ENCODE measurements at regions not wholly inside any gene's neighbourhood (a gene's known extent, or its start where the extent isn't known, plus 50 kb on each side); places are given as distances from the start of the nearest gene placed in this dataset.

GRCh38 chr16:51876601-51876875 lies 670.4 kb downstream of the TOX3 start:
- H3K27ac Mint-ChIP-seq: no peak overlapping the region
- no peaks in the 10 kb centered on the region for H3K36me3 Mint-ChIP-seq
- DNase-seq (no peak), ATAC-seq (ENCODE audit: low read depth in 2 of 2) (no peak)
- H3K4me1 Mint-ChIP-seq: no peaks in the 10 kb centered on the region
- Histone ChIP-seq H3K27me3 (ENCODE audit: control insufficient read depth, insufficient read depth, low read length) (no peaks in the 10 kb centered on the region), H3K4me3 (ENCODE audit: low read depth, low read length) (no peak overlapping the region), H3K27ac (ENCODE audit: insufficient read depth, low read length, poor library complexity, severe bottlenecking) (no peak overlapping the region), H3K9me3 (ENCODE audit: control insufficient read depth in 2 of 2, low read length in 2 of 2) (no peaks in the 10 kb centered on the region), H3K36me3 (ENCODE audit: control insufficient read depth, insufficient read depth, low read length) (no peaks in the 10 kb centered on the region), H3K4me1 (ENCODE audit: control insufficient read depth, insufficient read depth, low read length, poor library complexity, severe bottlenecking) (no peaks in the 10 kb centered on the region)
- no peak overlapping the region for H3K4me3 Mint-ChIP-seq
- no peaks in the 10 kb centered on the region for H3K27me3 Mint-ChIP-seq
- H3K9me3 Mint-ChIP-seq: peaks cover 0 to 7% (median 4%) of the 10 kb centered on the region in 7 donors

- H3K36me3 Mint-ChIP-seq: no peaks in the 10 kb centered on the region
- H3K9me3 Mint-ChIP-seq: peaks cover 0 to 7% (median 3%) of the 10 kb centered on the region in 7 donors
- no peaks in the 10 kb centered on the region for H3K27me3 Mint-ChIP-seq
- no peaks in the 10 kb centered on the region for H3K4me1 Mint-ChIP-seq
- Histone ChIP-seq H3K4me3 (ENCODE audit: low read depth, low read length) (no peak overlapping the region), H3K36me3 (ENCODE audit: control insufficient read depth, insufficient read depth, low read length) (no peaks in the 10 kb centered on the region), H3K27ac (ENCODE audit: insufficient read depth, low read length, poor library complexity, severe bottlenecking) (no peak overlapping the region), H3K27me3 (ENCODE audit: control insufficient read depth, insufficient read depth, low read length) (no peaks in the 10 kb centered on the region), H3K9me3 (ENCODE audit: control insufficient read depth in 2 of 2, low read length in 2 of 2) (no peaks in the 10 kb centered on the region), H3K4me1 (ENCODE audit: control insufficient read depth, insufficient read depth, low read length, poor library complexity, severe bottlenecking) (no peaks in the 10 kb centered on the region)
- DNase-seq (no peak), ATAC-seq (ENCODE audit: low read depth in 2 of 2) (no peak)
- no peak overlapping the region for H3K27ac Mint-ChIP-seq
- no peak overlapping the region for H3K4me3 Mint-ChIP-seq
These were observed 670.9 kb downstream of the TOX3 start for GRCh38 chr16:51875834-51876600.

GRCh38 chr16:51872524-51872923 lies 674.4 kb downstream of the TOX3 start:
- no peaks in the 10 kb centered on the region for H3K4me1 ChIP-seq (ENCODE audit: control insufficient read depth, insufficient read depth, low read length, poor library complexity, severe bottlenecking)
- H3K36me3 Mint-ChIP-seq: no peaks in the 10 kb centered on the region
- no peaks in the 10 kb centered on the region for H3K4me1 Mint-ChIP-seq
- H3K27me3 ChIP-seq (ENCODE audit: control insufficient read depth, insufficient read depth, low read length): no peaks in the 10 kb centered on the region
- no peak for ATAC-seq (ENCODE audit: low read depth in 2 of 2)
- no peak overlapping the region for H3K27ac ChIP-seq (ENCODE audit: insufficient read depth, low read length, poor library complexity, severe bottlenecking)
- H3K4me3 Mint-ChIP-seq: no peak overlapping the region
- H3K27me3 Mint-ChIP-seq: no peaks in the 10 kb centered on the region
- H3K36me3 ChIP-seq (ENCODE audit: control insufficient read depth, insufficient read depth, low read length): no peaks in the 10 kb centered on the region
- no peaks in the 10 kb centered on the region for H3K9me3 ChIP-seq (ENCODE audit: control insufficient read depth in 2 of 2, low read length in 2 of 2)
- H3K27ac Mint-ChIP-seq: no peak overlapping the region
- no peak overlapping the region for H3K4me3 ChIP-seq (ENCODE audit: low read depth, low read length)
- peaks cover 0 to 12% (median 5%) of the 10 kb centered on the region in 7 donors for H3K9me3 Mint-ChIP-seq
- no peak for DNase-seq

- Histone ChIP-seq H3K4me3 (ENCODE audit: low read depth, low read length) (no peak overlapping the region), H3K4me1 (ENCODE audit: control insufficient read depth, insufficient read depth, low read length, poor library complexity, severe bottlenecking) (no peaks in the 10 kb centered on the region), H3K27ac (ENCODE audit: insufficient read depth, low read length, poor library complexity, severe bottlenecking) (no peak overlapping the region), H3K27me3 (ENCODE audit: control insufficient read depth, insufficient read depth, low read length) (no peaks in the 10 kb centered on the region), H3K36me3 (ENCODE audit: control insufficient read depth, insufficient read depth, low read length) (no peaks in the 10 kb centered on the region), H3K9me3 (ENCODE audit: control insufficient read depth in 2 of 2, low read length in 2 of 2) (no peaks in the 10 kb centered on the region)
- ATAC-seq (ENCODE audit: low read depth in 2 of 2): no peak
- Mint-ChIP-seq H3K9me3 (peaks cover 0 to 11% (median 4%) of the 10 kb centered on the region in 7 donors), H3K27ac (no peak overlapping the region), H3K27me3 (no peaks in the 10 kb centered on the region), H3K36me3 (no peaks in the 10 kb centered on the region), H3K4me1 (no peaks in the 10 kb centered on the region), H3K4me3 (no peak overlapping the region)
- DNase-seq: no peak
These were observed 676.6 kb downstream of the TOX3 start for GRCh38 chr16:51870296-51870854.

GRCh38 chr16:51869176-51869575 lies 677.8 kb downstream of the TOX3 start:
- peaks cover 0 to 11% (median 4%) of the 10 kb centered on the region in 7 donors for H3K9me3 Mint-ChIP-seq
- no peak for ATAC-seq (ENCODE audit: low read depth in 2 of 2)

GRCh38 chr16:51868631-51869030 lies 678.3 kb downstream of the TOX3 start:
- Histone ChIP-seq H3K4me1 (ENCODE audit: control insufficient read depth, insufficient read depth, low read length, poor library complexity, severe bottlenecking) (no peaks in the 10 kb centered on the region), H3K27me3 (ENCODE audit: control insufficient read depth, insufficient read depth, low read length) (no peaks in the 10 kb centered on the region), H3K4me3 (ENCODE audit: low read depth, low read length) (no peak overlapping the region), H3K36me3 (ENCODE audit: control insufficient read depth, insufficient read depth, low read length) (no peaks in the 10 kb centered on the region), H3K9me3 (ENCODE audit: control insufficient read depth in 2 of 2, low read length in 2 of 2) (no peaks in the 10 kb centered on the region), H3K27ac (ENCODE audit: insufficient read depth, low read length, poor library complexity, severe bottlenecking) (no peak overlapping the region)
- Mint-ChIP-seq H3K9me3 (peaks cover 0 to 11% (median 4%) of the 10 kb centered on the region in 7 donors), H3K27ac (no peak overlapping the region), H3K36me3 (no peaks in the 10 kb centered on the region), H3K4me1 (no peaks in the 10 kb centered on the region), H3K4me3 (no peak overlapping the region), H3K27me3 (no peaks in the 10 kb centered on the region)
- ATAC-seq (ENCODE audit: low read depth in 2 of 2): no peak
- DNase-seq: no peak

More at GRCh38 chr16:51869176-51869575, 677.8 kb downstream of the TOX3 start:
- no peaks in the 10 kb centered on the region for H3K4me1 ChIP-seq (ENCODE audit: control insufficient read depth, insufficient read depth, low read length, poor library complexity, severe bottlenecking)
- no peak for DNase-seq
- no peak overlapping the region for H3K27ac Mint-ChIP-seq
- no peak overlapping the region for H3K27ac ChIP-seq (ENCODE audit: insufficient read depth, low read length, poor library complexity, severe bottlenecking)
- H3K27me3 Mint-ChIP-seq: no peaks in the 10 kb centered on the region
- H3K27me3 ChIP-seq (ENCODE audit: control insufficient read depth, insufficient read depth, low read length): no peaks in the 10 kb centered on the region
- no peak overlapping the region for H3K4me3 ChIP-seq (ENCODE audit: low read depth, low read length)
- H3K36me3 ChIP-seq (ENCODE audit: control insufficient read depth, insufficient read depth, low read length): no peaks in the 10 kb centered on the region
- H3K36me3 Mint-ChIP-seq: no peaks in the 10 kb centered on the region
- no peak overlapping the region for H3K4me3 Mint-ChIP-seq
- H3K9me3 ChIP-seq (ENCODE audit: control insufficient read depth in 2 of 2, low read length in 2 of 2): no peaks in the 10 kb centered on the region
- H3K4me1 Mint-ChIP-seq: no peaks in the 10 kb centered on the region

GRCh38 chr16:51867386-51868065 lies 679.4 kb downstream of the TOX3 start:
- no peak for DNase-seq
- Histone ChIP-seq H3K27me3 (ENCODE audit: control insufficient read depth, insufficient read depth, low read length) (no peaks in the 10 kb centered on the region), H3K4me3 (ENCODE audit: low read depth, low read length) (no peak overlapping the region), H3K27ac (ENCODE audit: insufficient read depth, low read length, poor library complexity, severe bottlenecking) (no peak overlapping the region), H3K36me3 (ENCODE audit: control insufficient read depth, insufficient read depth, low read length) (no peaks in the 10 kb centered on the region), H3K4me1 (ENCODE audit: control insufficient read depth, insufficient read depth, low read length, poor library complexity, severe bottlenecking) (no peaks in the 10 kb centered on the region), H3K9me3 (ENCODE audit: control insufficient read depth in 2 of 2, low read length in 2 of 2) (no peaks in the 10 kb centered on the region)
- peaks cover 0 to 12% (median 4%) of the 10 kb centered on the region in 7 donors for H3K9me3 Mint-ChIP-seq
- no peak overlapping the region for H3K4me3 Mint-ChIP-seq
- H3K4me1 Mint-ChIP-seq: no peaks in the 10 kb centered on the region
- no peaks in the 10 kb centered on the region for H3K27me3 Mint-ChIP-seq
- no peak overlapping the region for H3K27ac Mint-ChIP-seq
- no peaks in the 10 kb centered on the region for H3K36me3 Mint-ChIP-seq
- no peak for ATAC-seq (ENCODE audit: low read depth in 2 of 2)

- Histone ChIP-seq H3K9me3 (ENCODE audit: control insufficient read depth in 2 of 2, low read length in 2 of 2) (no peaks in the 10 kb centered on the region), H3K36me3 (ENCODE audit: control insufficient read depth, insufficient read depth, low read length) (no peaks in the 10 kb centered on the region), H3K4me1 (ENCODE audit: control insufficient read depth, insufficient read depth, low read length, poor library complexity, severe bottlenecking) (no peaks in the 10 kb centered on the region), H3K27me3 (ENCODE audit: control insufficient read depth, insufficient read depth, low read length) (no peaks in the 10 kb centered on the region), H3K27ac (ENCODE audit: insufficient read depth, low read length, poor library complexity, severe bottlenecking) (no peak overlapping the region), H3K4me3 (ENCODE audit: low read depth, low read length) (no peak overlapping the region)
- no peak overlapping the region for H3K27ac Mint-ChIP-seq
- no peaks in the 10 kb centered on the region for H3K36me3 Mint-ChIP-seq
- no peaks in the 10 kb centered on the region for H3K27me3 Mint-ChIP-seq
- peaks cover 0 to 14% (median 4%) of the 10 kb centered on the region in 7 donors for H3K9me3 Mint-ChIP-seq
- H3K4me3 Mint-ChIP-seq: no peak overlapping the region
- no peak for DNase-seq
- no peaks in the 10 kb centered on the region for H3K4me1 Mint-ChIP-seq
- ATAC-seq (ENCODE audit: low read depth in 2 of 2): no peak
These were observed 682.4 kb downstream of the TOX3 start for GRCh38 chr16:51864575-51864974.

Measured in CD4-positive, CD25-positive, alpha-beta regulatory T cell (primary cell).